KMS-11 (cell line): ENCODE measurements at regions not wholly inside any gene's neighbourhood (a gene's known extent, or its start where the extent isn't known, plus 50 kb on each side); places are given as distances from the start of the nearest gene placed in this dataset.

Experiments
- H2AFZ ChIP-seq: fragments of 200-600 bp; sonication (generic); 2 replicates; pipeline ENCODE4 v1.6.1; 2016; ENCODE audit warnings: antibody characterized with exemption, mixed run types, low read depth
- H3K27ac ChIP-seq: fragments of 200-600 bp; sonication (generic); 2 replicates; pipeline ENCODE4 v1.6.1; 2016; ENCODE audit warnings: mild to moderate bottlenecking, mixed run types
- H3K27me3 ChIP-seq: fragments of 200-600 bp; sonication (generic); 2 replicates; pipeline ENCODE4 v1.6.1; 2017; ENCODE audit warnings: mild to moderate bottlenecking, low read depth, mixed run types, moderate library complexity; ENCODE audit not compliant: insufficient read depth
- H3K36me3 ChIP-seq: fragments of 200-600 bp; sonication (generic); 2 replicates; pipeline ENCODE4 v1.6.1; 2017; ENCODE audit warnings: mild to moderate bottlenecking, mixed run types; ENCODE audit not compliant: insufficient read depth
- H3K4me1 ChIP-seq: fragments of 200-600 bp; sonication (generic); 2 replicates; pipeline ENCODE4 v1.6.1; 2016; ENCODE audit warnings: mild to moderate bottlenecking, low read depth, mixed run types; ENCODE audit not compliant: poor library complexity, severe bottlenecking
- H3K4me2 ChIP-seq: fragments of 200-600 bp; sonication (generic); 2 replicates; pipeline ENCODE4 v1.7.0; 2016; ENCODE audit warnings: mild to moderate bottlenecking, mixed run types
- H3K4me3 ChIP-seq: fragments of 200-600 bp; sonication (generic); IDR thresholded peaks from 2 replicates; pipeline ENCODE4 v1.6.1; 2017; ENCODE audit warnings: low read depth, low read length, mixed read lengths; ENCODE audit not compliant: insufficient read depth
- H3K79me2 ChIP-seq: fragments of 200-600 bp; sonication (generic); 2 replicates; pipeline ENCODE4 v1.6.1; 2016; ENCODE audit warnings: low read depth, mixed run types; ENCODE audit not compliant: insufficient read depth
- H3K9ac ChIP-seq: fragments of 200-600 bp; sonication (generic); 2 replicates; pipeline ENCODE4 v1.6.1; 2016; ENCODE audit warnings: mild to moderate bottlenecking, mixed run types
- H4K20me1 ChIP-seq: fragments of 200-600 bp; sonication (generic); 2 replicates; pipeline ENCODE4 v1.6.1; 2016; ENCODE audit warnings: mild to moderate bottlenecking, mixed run types; ENCODE audit not compliant: insufficient read depth
- CTCF ChIP-seq: fragments of 200-600 bp; sonication (generic); conservative IDR thresholded peaks from 2 replicates; pipeline ENCODE4 v1.6.1; 2017; ENCODE audit warnings: low read depth, mild to moderate bottlenecking, antibody characterized with exemption, low read length, moderate library complexity, mixed read lengths

- Histone ChIP-seq H3K4me3 (no peak overlapping the region), H3K9ac (no peak overlapping the region), H3K27me3 (no peaks in the 10 kb centered on the region), H3K4me2 (no peak overlapping the region), H3K27ac (no peak overlapping the region), H3K4me1 (no peaks in the 10 kb centered on the region), H3K36me3 (no peaks in the 10 kb centered on the region), H3K79me2 (no peaks in the 10 kb centered on the region), H2AFZ (no peak overlapping the region), H4K20me1 (no peaks in the 10 kb centered on the region)
- TF ChIP-seq CTCF, result no peak
Measured at GRCh38 chr3:62999791-63000190, 124.6 kb upstream of the CADPS start.

GRCh38 chr3:63004448-63004847 is 129.2 kb upstream of the CADPS start:
- Histone ChIP-seq H3K4me1 (no peaks in the 10 kb centered on the region), H2AFZ (no peak overlapping the region), H3K27ac (no peak overlapping the region), H3K27me3 (no peaks in the 10 kb centered on the region), H3K79me2 (no peaks in the 10 kb centered on the region), H3K4me3 (no peak overlapping the region), H3K4me2 (no peak overlapping the region), H3K9ac (no peak overlapping the region), H3K36me3 (no peaks in the 10 kb centered on the region), H4K20me1 (no peaks in the 10 kb centered on the region)
- no peak for TF ChIP-seq CTCF

- H3K4me2 ChIP-seq, result no peak overlapping the region
- H3K79me2 ChIP-seq, result no peaks in the 10 kb centered on the region
- H3K4me1 ChIP-seq, result no peaks in the 10 kb centered on the region
- no peak overlapping the region; the same call in 1 of the 2 replicates for H2AFZ ChIP-seq
- TF ChIP-seq CTCF, result no peak
- no peaks in the 10 kb centered on the region for H3K36me3 ChIP-seq
- no peaks in the 10 kb centered on the region for H3K27me3 ChIP-seq
- H3K9ac ChIP-seq, result no peak overlapping the region
- H4K20me1 ChIP-seq, result no peaks in the 10 kb centered on the region
- H3K27ac ChIP-seq, result no peak overlapping the region
- no peak overlapping the region for H3K4me3 ChIP-seq
Measured at GRCh38 chr3:63015614-63016309, 140.5 kb upstream of the CADPS start.

- H3K36me3 ChIP-seq, result no peaks in the 10 kb centered on the region
- H3K4me3 ChIP-seq, result no peak overlapping the region
- no peak for TF ChIP-seq CTCF
- H3K79me2 ChIP-seq, result no peaks in the 10 kb centered on the region
- no peak overlapping the region for H3K4me2 ChIP-seq
- H3K27me3 ChIP-seq, result no peaks in the 10 kb centered on the region
- no peaks in the 10 kb centered on the region for H4K20me1 ChIP-seq
- no peaks in the 10 kb centered on the region for H3K4me1 ChIP-seq
- no peak overlapping the region for H2AFZ ChIP-seq
- no peak overlapping the region for H3K9ac ChIP-seq
- no peak overlapping the region for H3K27ac ChIP-seq
Measured at GRCh38 chr3:63022114-63022513, 146.9 kb upstream of the CADPS start.
